Esophagus muscularis mucosa (tissue), 3 donors: ENCODE measurements at regions not wholly inside any gene's neighbourhood (a gene's known extent, or its start where the extent isn't known, plus 50 kb on each side); places are given as distances from the start of the nearest gene placed in this dataset.

Source experiments
- CTCF ChIP-seq, 3 experiments: fragments of 200-600 bp in 2 of 3; fragments of 450-650 bp in 1 of 3; sonication (generic) in 2 of 3; IDR thresholded peaks; one replicate each; pipeline ENCODE4 v1.5.1; 2017 to 2019; ENCODE audit warnings: antibody characterized with exemption in 3 of 3, mild to moderate bottlenecking in 2 of 3, moderate library complexity in 1 of 3
- POLR2A ChIP-seq: fragments of 450-650 bp; IDR thresholded peaks from one replicate; pipeline ENCODE4 v1.6.1; 2017; ENCODE audit warnings: antibody characterized with exemption, moderate library complexity, mild to moderate bottlenecking, low read depth
- POLR2AphosphoS5 ChIP-seq, 2 donors: sonication (generic); formaldehyde crosslinking; IDR thresholded peaks; one replicate each; pipeline ENCODE4 v1.6.1; 2017; ENCODE audit warnings: antibody characterized with exemption in 2 of 2

GRCh38 chr19:30886222-30886621, 463.0 kb downstream of the TSHZ3 start:
- TF ChIP-seq CTCF (IDR thresholded peaks at IDR 0.05) = no peak
- TF ChIP-seq POLR2AphosphoS5 (IDR thresholded peaks at IDR 0.05) = no peak
- TF ChIP-seq POLR2A = no peak
